Neutrophil (primary cell): ENCODE measurements at regions not wholly inside any gene's neighbourhood (a gene's known extent, or its start where the extent isn't known, plus 50 kb on each side); places are given as distances from the start of the nearest gene placed in this dataset.

Source experiments
- H3K27ac ChIP-seq: fragments of 200-600 bp; sonication (generic); 2 replicates; pipeline ENCODE4 v1.5.1; 2016; ENCODE audit warnings: mild to moderate bottlenecking, moderate library complexity
- H3K27me3 ChIP-seq: fragments of 200-600 bp; sonication (generic); 2 replicates; pipeline ENCODE4 v1.6.0; 2016; ENCODE audit warnings: mild to moderate bottlenecking
- H3K36me3 ChIP-seq: fragments of 200-600 bp; sonication (generic); 2 replicates; pipeline ENCODE4 v1.5.1; 2017
- H3K4me1 ChIP-seq, 2 experiments: fragments of 200-600 bp in 1 of 2; sonication (generic) in 1 of 2; 1 replicate in 1 of 2; 2 replicates in 1 of 2; pipeline versions ENCODE4 v1.5.1 to v1.6.1; 2013 to 2016; ENCODE audit warnings: low read depth in 1 of 2, low read length in 1 of 2, mild to moderate bottlenecking in 1 of 2, moderate library complexity in 1 of 2; ENCODE audit not compliant: control insufficient read depth in 1 of 2, insufficient read depth in 1 of 2
- H3K4me3 ChIP-seq, 2 experiments: fragments of 200-600 bp in 1 of 2; sonication (generic) in 1 of 2; 1 replicate in 1 of 2; 2 replicates in 1 of 2; pipeline ENCODE4 v1.5.1; 2013 to 2016; ENCODE audit warnings: low read depth in 1 of 2, low read length in 1 of 2, mild to moderate bottlenecking in 1 of 2, moderate library complexity in 1 of 2
- H3K9me3 ChIP-seq: fragments of 200-600 bp; sonication (generic); 2 replicates; pipeline ENCODE4 v1.5.1; 2016
- TF ChIP-seq, protein P1 (sequence below): fragments of 200-600 bp; sonication (generic); IDR thresholded peaks from 2 replicates; pipeline ENCODE4 v1.5.1; 2016; ENCODE audit warnings: antibody characterized with exemption

DNA sequence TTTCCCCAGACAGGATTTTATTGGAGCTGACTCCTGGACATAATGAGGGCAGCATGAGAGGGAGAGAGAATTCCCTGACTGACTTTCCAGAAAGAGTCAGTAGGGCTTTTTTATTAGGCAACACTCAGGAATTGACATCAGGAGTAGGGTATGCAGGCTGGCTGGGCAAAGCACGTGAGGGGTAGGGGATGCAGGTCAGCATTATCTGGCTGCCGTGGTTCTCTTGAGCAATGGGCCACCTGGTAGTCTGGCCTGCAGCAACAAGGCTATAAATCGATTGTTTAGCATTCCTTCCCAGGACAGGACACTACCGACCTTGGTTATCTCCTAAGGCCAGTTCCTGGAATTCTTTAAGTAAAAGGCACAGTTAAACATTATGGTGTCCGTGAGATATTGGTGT lies 160.8 kb upstream of the AGAP1 start:
- H3K27ac ChIP-seq = no peak overlapping the region
- no peak overlapping the region for H3K4me3 ChIP-seq
- no peaks in the 10 kb centered on the region for H3K36me3 ChIP-seq
- H3K27me3 ChIP-seq = no peaks in the 10 kb centered on the region
- no peaks in the 10 kb centered on the region for H3K4me1 ChIP-seq
- H3K9me3 ChIP-seq = no peaks in the 10 kb centered on the region
- TF ChIP-seq, protein P1, sequence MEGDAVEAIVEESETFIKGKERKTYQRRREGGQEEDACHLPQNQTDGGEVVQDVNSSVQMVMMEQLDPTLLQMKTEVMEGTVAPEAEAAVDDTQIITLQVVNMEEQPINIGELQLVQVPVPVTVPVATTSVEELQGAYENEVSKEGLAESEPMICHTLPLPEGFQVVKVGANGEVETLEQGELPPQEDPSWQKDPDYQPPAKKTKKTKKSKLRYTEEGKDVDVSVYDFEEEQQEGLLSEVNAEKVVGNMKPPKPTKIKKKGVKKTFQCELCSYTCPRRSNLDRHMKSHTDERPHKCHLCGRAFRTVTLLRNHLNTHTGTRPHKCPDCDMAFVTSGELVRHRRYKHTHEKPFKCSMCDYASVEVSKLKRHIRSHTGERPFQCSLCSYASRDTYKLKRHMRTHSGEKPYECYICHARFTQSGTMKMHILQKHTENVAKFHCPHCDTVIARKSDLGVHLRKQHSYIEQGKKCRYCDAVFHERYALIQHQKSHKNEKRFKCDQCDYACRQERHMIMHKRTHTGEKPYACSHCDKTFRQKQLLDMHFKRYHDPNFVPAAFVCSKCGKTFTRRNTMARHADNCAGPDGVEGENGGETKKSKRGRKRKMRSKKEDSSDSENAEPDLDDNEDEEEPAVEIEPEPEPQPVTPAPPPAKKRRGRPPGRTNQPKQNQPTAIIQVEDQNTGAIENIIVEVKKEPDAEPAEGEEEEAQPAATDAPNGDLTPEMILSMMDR = no peak

- Histone ChIP-seq H3K27ac (no peak overlapping the region), H3K4me3 (no peak overlapping the region), H3K36me3 (no peaks in the 10 kb centered on the region), H3K27me3 (no peaks in the 10 kb centered on the region), H3K4me1 (no peaks in the 10 kb centered on the region), H3K9me3 (no peaks in the 10 kb centered on the region)
- TF ChIP-seq, protein P1 = no peak
These were observed 159.7 kb upstream of the AGAP1 start for GRCh38 chr2:235334179-235334578.

DNA sequence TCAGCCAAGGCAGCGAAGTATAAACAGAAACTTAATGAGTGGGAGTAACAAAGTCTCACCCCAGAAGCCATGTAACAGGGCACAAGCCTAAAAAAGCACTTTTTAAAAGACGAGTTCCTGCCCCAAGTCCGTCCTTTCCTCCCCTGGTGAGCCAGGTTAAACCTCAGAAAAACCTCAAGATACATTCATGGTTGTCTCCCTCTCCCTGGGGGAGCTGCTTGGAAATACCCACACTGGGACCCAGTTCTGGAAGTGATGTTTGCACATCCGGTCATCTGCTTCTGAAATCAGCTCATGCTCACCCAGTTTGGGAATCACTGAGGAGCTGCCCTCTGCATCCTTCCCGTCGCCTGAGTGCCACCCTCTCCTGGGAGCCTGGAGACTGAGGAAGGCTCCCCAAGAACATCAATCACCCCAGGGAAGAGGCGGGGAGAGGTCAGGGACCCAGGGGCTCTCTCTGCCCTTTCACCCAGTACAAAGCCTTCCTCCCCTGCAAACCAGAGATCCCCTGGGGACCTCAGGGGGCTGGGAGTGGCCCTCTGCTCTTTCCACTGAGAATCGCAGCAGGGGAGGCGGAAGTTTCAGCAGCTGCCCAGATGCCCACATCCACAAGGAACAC lies 150.6 kb upstream of the AGAP1 start:
- TF ChIP-seq, protein P1 = no peak

GRCh38 chr2:235343869-235344268 lies 150.0 kb upstream of the AGAP1 start:
- TF ChIP-seq, protein P1 = no peak
- Histone ChIP-seq H3K36me3 (no peaks in the 10 kb centered on the region), H3K27ac (no peak overlapping the region), H3K4me3 (no peak overlapping the region), H3K27me3 (no peaks in the 10 kb centered on the region), H3K9me3 (no peaks in the 10 kb centered on the region), H3K4me1 (no peaks in the 10 kb centered on the region)

More for the DNA sequence above, 150.6 kb upstream of the AGAP1 start:
- no peaks in the 10 kb centered on the region for H3K9me3 ChIP-seq
- H3K27me3 ChIP-seq = no peaks in the 10 kb centered on the region
- no peaks in the 10 kb centered on the region for H3K36me3 ChIP-seq
- H3K27ac ChIP-seq = no peak overlapping the region
- no peak overlapping the region for H3K4me3 ChIP-seq
- no peaks in the 10 kb centered on the region for H3K4me1 ChIP-seq

GRCh38 chr2:235345745-235346144 lies 148.1 kb upstream of the AGAP1 start:
- no peaks in the 10 kb centered on the region for H3K36me3 ChIP-seq
- TF ChIP-seq, protein P1 = no peak
- H3K27ac ChIP-seq = no peak overlapping the region
- H3K4me1 ChIP-seq = no peaks in the 10 kb centered on the region
- H3K27me3 ChIP-seq = no peaks in the 10 kb centered on the region
- H3K9me3 ChIP-seq = no peaks in the 10 kb centered on the region
- no peak overlapping the region for H3K4me3 ChIP-seq
